PC-3 (cell line): ENCODE measurements at regions not wholly inside any gene's neighbourhood (a gene's known extent, or its start where the extent isn't known, plus 50 kb on each side); places are given as distances from the start of the nearest gene placed in this dataset.

Source experiments
- ATAC-seq: fragments of 200-7000 bp; cut with Tn5 transposase; 2 replicates; pipeline ENCODE4 v1.9.1; 2020; ENCODE audit warnings: mild to moderate bottlenecking, moderate library complexity
- BruUV-seq: library from RNA; stranded (reverse); fragments of 400-500 nt; replicated peaks from 2 replicates; lab custom pipeline; 2021; lab: Mats Ljungman, UMichigan
- CTCF ChIA-PET: fragments of 300-600 bp; sonication (Branson Sonifier 250); formaldehyde crosslinking; loops from one replicate; lab custom pipeline; 2022; ENCODE audit warnings: antibody characterized with exemption; lab: Charles Lee
- POLR2A ChIA-PET: fragments of 300-600 bp; sonication (Branson Sonifier 250); formaldehyde crosslinking; loops from one replicate; lab custom pipeline; 2022; ENCODE audit warnings: antibody characterized with exemption; ENCODE audit not compliant: unreplicated experiment; lab: Charles Lee
- DNase-seq: peaks from one replicate; pipeline ENCODE4 v3.0.0-alpha.2; 2015
- H2AFZ ChIP-seq: fragments of 300-600 bp; sonication (generic); 2 replicates; pipeline ENCODE4 v1.6.0; 2016; ENCODE audit warnings: antibody characterized with exemption, low read length
- H3F3A ChIP-seq: fragments of 300-600 bp; sonication (generic); one replicate; pipeline ENCODE4 v1.6.0; 2017; ENCODE audit warnings: antibody characterized with exemption, low read length, control low read depth, mild to moderate bottlenecking; ENCODE audit not compliant: unreplicated experiment
- H3K27ac ChIP-seq: fragments of 300-600 bp; sonication (generic); 2 replicates; pipeline ENCODE4 v1.5.1; 2016; ENCODE audit warnings: mild to moderate bottlenecking, low read length
- H3K27me3 ChIP-seq: fragments of 300-600 bp; sonication (generic); 2 replicates; pipeline ENCODE4 v1.6.1; 2016; ENCODE audit warnings: low read length, mixed read lengths
- H3K36me3 ChIP-seq: fragments of 300-600 bp; sonication (generic); 2 replicates; pipeline ENCODE4 v1.6.1; 2016; ENCODE audit warnings: low read depth, mixed run types, low read length, mixed read lengths
- H3K4me1 ChIP-seq: fragments of 300-600 bp; sonication (generic); 2 replicates; pipeline ENCODE4 v1.5.1; 2016; ENCODE audit warnings: low read length; ENCODE audit not compliant: insufficient read depth
- H3K4me2 ChIP-seq: fragments of 300-600 bp; sonication (generic); 2 replicates; pipeline ENCODE4 v1.6.0; 2016; ENCODE audit warnings: low read length
- H3K4me3 ChIP-seq: fragments of 300-600 bp; sonication (generic); 2 replicates; pipeline ENCODE4 v1.5.1; 2016; ENCODE audit warnings: mild to moderate bottlenecking, low read length, mixed read lengths
- H3K79me2 ChIP-seq: fragments of 300-600 bp; sonication (generic); 2 replicates; pipeline ENCODE4 v1.6.1; 2017; ENCODE audit warnings: low read length, mixed read lengths
- H3K9ac ChIP-seq: fragments of 300-600 bp; sonication (generic); 2 replicates; pipeline ENCODE4 v1.6.0; 2016; ENCODE audit warnings: mild to moderate bottlenecking, low read length
- H3K9me2 ChIP-seq: fragments of 300-600 bp; sonication (generic); replicated peaks from 2 replicates; pipeline ENCODE4 v1.6.1; 2016; ENCODE audit warnings: mixed run types, low read length, mixed read lengths
- H3K9me3 ChIP-seq: fragments of 300-600 bp; sonication (generic); 2 replicates; pipeline ENCODE4 v1.6.1; 2016; ENCODE audit warnings: low read length, mixed read lengths
- H4K20me1 ChIP-seq: fragments of 300-600 bp; sonication (generic); 2 replicates; pipeline ENCODE4 v1.6.1; 2016; ENCODE audit warnings: low read length, mixed read lengths
- EZH2 ChIP-seq: fragments of 300-600 bp; sonication (generic); IDR thresholded peaks from one replicate; pipeline ENCODE4 v1.6.1; 2017; ENCODE audit warnings: antibody characterized with exemption, mild to moderate bottlenecking, low read length; ENCODE audit not compliant: unreplicated experiment
- EZH2phosphoT487 ChIP-seq: fragments of 300-600 bp; sonication (generic); IDR thresholded peaks from 2 replicates; pipeline ENCODE4 v1.6.1; 2018; ENCODE audit warnings: mild to moderate bottlenecking, antibody characterized with exemption, low read length, borderline replicate concordance
- intact Hi-C: fragments of 100-400 bp; cut with micrococcal nuclease; formaldehyde crosslinking; loops from 2 replicates; pipeline ENCODE4 v1.9.0; 2023
- TF ChIP-seq, protein P1 (sequence below): fragments of 300-600 bp; sonication (generic); conservative IDR thresholded peaks from 2 replicates; pipeline ENCODE4 v1.5.1; 2017; ENCODE audit warnings: antibody characterized with exemption, low read depth, mild to moderate bottlenecking, low read length

- H3K9me3 ChIP-seq, result no peaks in the 10 kb centered on the region
- BruUV-seq, result no TSS peak
- H2AFZ ChIP-seq, result no peak overlapping the region
- H3K4me3 ChIP-seq, result no peak overlapping the region
- peaks cover 54% of the 10 kb centered on the region for H3K27me3 ChIP-seq
- POLR2A ChIA-PET, result no interaction called here
- H3K9ac ChIP-seq, result no peak overlapping the region
- intact Hi-C loops, result no loop called here
- ATAC-seq (no peak), DNase-seq (no peak)
- no peaks in the 10 kb centered on the region for H3K4me1 ChIP-seq
- CTCF ChIA-PET, result no interaction called here
- no peaks in the 10 kb centered on the region for H3K36me3 ChIP-seq
- H3K79me2 ChIP-seq, result no peaks in the 10 kb centered on the region
- no peak for TF ChIP-seq EZH2
- TF ChIP-seq, protein P1, sequence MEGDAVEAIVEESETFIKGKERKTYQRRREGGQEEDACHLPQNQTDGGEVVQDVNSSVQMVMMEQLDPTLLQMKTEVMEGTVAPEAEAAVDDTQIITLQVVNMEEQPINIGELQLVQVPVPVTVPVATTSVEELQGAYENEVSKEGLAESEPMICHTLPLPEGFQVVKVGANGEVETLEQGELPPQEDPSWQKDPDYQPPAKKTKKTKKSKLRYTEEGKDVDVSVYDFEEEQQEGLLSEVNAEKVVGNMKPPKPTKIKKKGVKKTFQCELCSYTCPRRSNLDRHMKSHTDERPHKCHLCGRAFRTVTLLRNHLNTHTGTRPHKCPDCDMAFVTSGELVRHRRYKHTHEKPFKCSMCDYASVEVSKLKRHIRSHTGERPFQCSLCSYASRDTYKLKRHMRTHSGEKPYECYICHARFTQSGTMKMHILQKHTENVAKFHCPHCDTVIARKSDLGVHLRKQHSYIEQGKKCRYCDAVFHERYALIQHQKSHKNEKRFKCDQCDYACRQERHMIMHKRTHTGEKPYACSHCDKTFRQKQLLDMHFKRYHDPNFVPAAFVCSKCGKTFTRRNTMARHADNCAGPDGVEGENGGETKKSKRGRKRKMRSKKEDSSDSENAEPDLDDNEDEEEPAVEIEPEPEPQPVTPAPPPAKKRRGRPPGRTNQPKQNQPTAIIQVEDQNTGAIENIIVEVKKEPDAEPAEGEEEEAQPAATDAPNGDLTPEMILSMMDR, result no peak
- TF ChIP-seq EZH2phosphoT487, result no peak
- no peaks in the 10 kb centered on the region for H3K9me2 ChIP-seq
- H3F3A ChIP-seq, result no peaks in the 10 kb centered on the region
- H3K27ac ChIP-seq, result no peak overlapping the region
- H4K20me1 ChIP-seq, result no peaks in the 10 kb centered on the region
- H3K4me2 ChIP-seq, result no peak overlapping the region
These were observed 360.1 kb upstream of the THRB start for GRCh38 chr3:24854748-24855147.

DNA sequence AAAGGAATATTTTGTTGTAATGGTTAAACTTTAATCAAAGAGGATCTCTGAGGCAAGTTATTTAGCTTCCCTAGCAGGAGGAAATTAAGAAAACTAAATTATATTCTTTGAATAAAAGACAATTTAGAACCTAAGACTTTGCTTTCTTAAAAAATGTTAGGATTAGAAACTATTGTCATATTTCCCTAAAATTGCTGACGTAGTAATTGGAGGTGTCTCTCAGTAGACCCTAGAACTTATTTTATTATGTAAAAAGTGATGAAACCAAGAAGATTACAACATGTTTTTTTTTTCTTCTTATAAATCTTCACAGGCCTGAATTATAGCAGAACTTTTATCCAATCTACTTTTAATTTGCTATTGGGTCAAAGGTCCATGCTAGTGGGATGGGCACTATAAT, 363.3 kb upstream of the THRB start:
- no peak overlapping the region for H3K4me3 ChIP-seq
- DNase-seq, result no peak

DNA sequence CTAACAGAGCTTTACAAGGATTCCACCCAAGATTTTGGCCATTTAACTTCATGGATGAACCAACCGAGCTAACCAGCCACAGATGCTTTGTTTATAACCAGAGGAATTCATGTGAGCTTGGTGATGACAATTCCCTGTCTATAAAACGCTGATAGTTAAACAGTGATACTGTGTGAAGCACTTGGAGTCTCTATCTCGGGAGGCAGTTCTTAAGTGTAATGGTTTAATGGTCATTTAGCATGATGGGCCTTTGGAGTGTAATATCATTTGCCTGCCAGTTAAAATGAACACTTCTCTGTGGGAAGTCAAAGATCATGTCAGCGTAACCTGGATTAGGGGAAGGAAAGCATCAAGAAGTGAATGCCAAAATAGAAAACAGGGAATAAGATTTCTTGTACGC, 368.6 kb upstream of the THRB start:
- H3F3A ChIP-seq, result no peaks in the 10 kb centered on the region
- H3K27ac ChIP-seq, result no peak overlapping the region
- H3K79me2 ChIP-seq, result no peaks in the 10 kb centered on the region
- H3K36me3 ChIP-seq, result no peaks in the 10 kb centered on the region
- no peak for ATAC-seq
- no peak for DNase-seq
- ChIA-PET CTCF (no interaction called here), POLR2A (no interaction called here)
- TF ChIP-seq, protein P1, result no peak
- TF ChIP-seq EZH2phosphoT487, result no peak
- TF ChIP-seq EZH2, result no peak
- no peak overlapping the region for H3K4me3 ChIP-seq
- H3K27me3 ChIP-seq, result peaks cover 47% of the 10 kb centered on the region
- H3K4me1 ChIP-seq, result no peaks in the 10 kb centered on the region
- no peak overlapping the region for H3K9ac ChIP-seq
- H3K9me3 ChIP-seq, result no peaks in the 10 kb centered on the region
- no peaks in the 10 kb centered on the region for H3K9me2 ChIP-seq
- H2AFZ ChIP-seq, result no peak overlapping the region
- no peaks in the 10 kb centered on the region for H4K20me1 ChIP-seq
- intact Hi-C loops, result no loop called here
- no peak overlapping the region for H3K4me2 ChIP-seq
- BruUV-seq, result no TSS peak

More for the DNA sequence above, 363.3 kb upstream of the THRB start:
- intact Hi-C loops, result no loop called here
- H3K4me1 ChIP-seq, result no peaks in the 10 kb centered on the region
- no peaks in the 10 kb centered on the region for H3F3A ChIP-seq
- TF ChIP-seq EZH2phosphoT487, result no peak
- TF ChIP-seq, protein P1, result no peak
- no peak for TF ChIP-seq EZH2
- ChIA-PET POLR2A (no interaction called here), CTCF (no interaction called here)
- no peak overlapping the region for H3K9ac ChIP-seq
- BruUV-seq, result no TSS peak
- no peaks in the 10 kb centered on the region for H3K9me2 ChIP-seq
- no peak overlapping the region for H3K4me2 ChIP-seq
- no peak overlapping the region for H3K27ac ChIP-seq
- no peaks in the 10 kb centered on the region for H3K9me3 ChIP-seq
- no peak for ATAC-seq
- no peak overlapping the region for H2AFZ ChIP-seq
- H3K27me3 ChIP-seq, result peaks cover 54% of the 10 kb centered on the region
- no peaks in the 10 kb centered on the region for H4K20me1 ChIP-seq
- H3K36me3 ChIP-seq, result no peaks in the 10 kb centered on the region
- H3K79me2 ChIP-seq, result no peaks in the 10 kb centered on the region
